Cardiac muscle cell (in vitro differentiated cells and primary cell): ENCODE measurements at regions not wholly inside any gene's neighbourhood (a gene's known extent, or its start where the extent isn't known, plus 50 kb on each side); places are given as distances from the start of the nearest gene placed in this dataset.

Experiments
- DNase-seq, 2 donors: peaks; one replicate each; pipeline versions ENCODE4 v3.0.0 to v3.0.0-alpha.2; 2010 to 2017; ENCODE audit warnings: low read depth in 1 of 2, low spot score in 1 of 2
- H3K27ac ChIP-seq: fragments of 200-600 bp; sonication (generic); 2 replicates; pipeline ENCODE4 v1.5.1; 2016
- H3K27me3 ChIP-seq: fragments of 200-600 bp; sonication (generic); 2 replicates; pipeline ENCODE4 v1.6.0; 2016; ENCODE audit warnings: control low read depth
- H3K36me3 ChIP-seq: fragments of 200-600 bp; sonication (generic); 2 replicates; pipeline ENCODE4 v1.5.1; 2016; ENCODE audit warnings: control low read depth
- H3K4me1 ChIP-seq: fragments of 200-600 bp; sonication (generic); 2 replicates; pipeline ENCODE4 v1.8.1; 2017; ENCODE audit warnings: low read depth, mild to moderate bottlenecking, mixed run types
- H3K4me3 ChIP-seq: fragments of 200-600 bp; sonication (generic); 2 replicates; pipeline ENCODE4 v1.5.1; 2016; ENCODE audit warnings: mild to moderate bottlenecking
- H3K9me3 ChIP-seq: fragments of 200-600 bp; sonication (generic); 2 replicates; pipeline ENCODE4 v1.5.1; 2017; ENCODE audit warnings: low read depth, mild to moderate bottlenecking, control low read depth
- CTCF ChIP-seq: IDR thresholded peaks from 2 replicates; pipeline ENCODE4 v1.5.1; 2012; ENCODE audit warnings: low read depth, mild to moderate bottlenecking, low read length

DNA sequence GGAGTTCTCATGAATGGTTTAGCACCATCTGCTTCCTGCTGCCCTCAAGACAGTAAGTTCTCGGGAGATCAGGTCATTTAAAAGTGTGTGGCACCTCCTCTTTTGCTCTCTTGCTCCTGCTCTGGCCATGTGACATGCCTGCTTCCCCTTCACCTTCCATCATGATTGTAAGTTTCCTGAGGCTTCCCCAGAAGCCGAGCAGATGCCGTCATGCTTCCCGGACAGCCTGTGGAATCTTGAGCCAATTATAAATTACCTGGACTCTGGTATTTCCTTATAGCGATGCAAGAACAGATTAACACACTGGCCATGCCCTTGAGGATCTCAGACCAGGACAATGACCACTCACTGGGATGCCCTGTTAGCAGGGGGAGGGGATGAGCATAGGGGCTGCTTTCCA is 212.3 kb downstream of the MATN1 start:
- H3K27ac ChIP-seq, result no peak overlapping the region
- no peaks in the 10 kb centered on the region for H3K9me3 ChIP-seq
- H3K36me3 ChIP-seq, result no peaks in the 10 kb centered on the region
- TF ChIP-seq CTCF, result no peak
- H3K4me3 ChIP-seq, result no peak overlapping the region
- no peaks in the 10 kb centered on the region for H3K27me3 ChIP-seq
- H3K4me1 ChIP-seq, result no peaks in the 10 kb centered on the region
- no peak for DNase-seq

DNA sequence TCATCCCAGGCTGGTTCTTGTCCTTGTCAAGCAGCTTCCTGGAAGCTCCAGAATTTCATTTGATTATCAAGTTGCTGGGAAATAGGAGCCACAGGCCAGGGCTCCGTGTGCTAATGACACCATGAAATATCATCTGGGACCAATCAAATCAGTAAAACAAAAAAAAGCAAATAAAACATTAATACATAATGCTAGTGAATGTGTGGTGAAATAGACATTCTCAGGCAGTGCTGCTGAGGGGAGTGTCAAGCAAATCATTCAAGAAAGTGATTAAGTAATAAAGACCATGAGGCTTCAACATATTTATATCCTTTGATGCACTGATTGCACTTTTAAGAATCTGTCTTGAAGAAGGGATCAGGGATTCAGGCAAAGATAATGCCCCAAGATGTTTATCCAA is 213.7 kb downstream of the MATN1 start:
- no peaks in the 10 kb centered on the region for H3K36me3 ChIP-seq
- no peak for DNase-seq
- TF ChIP-seq CTCF, result no peak
- H3K27me3 ChIP-seq, result no peaks in the 10 kb centered on the region
- H3K4me1 ChIP-seq, result no peaks in the 10 kb centered on the region
- no peaks in the 10 kb centered on the region for H3K9me3 ChIP-seq
- H3K27ac ChIP-seq, result no peak overlapping the region
- H3K4me3 ChIP-seq, result no peak overlapping the region

DNA sequence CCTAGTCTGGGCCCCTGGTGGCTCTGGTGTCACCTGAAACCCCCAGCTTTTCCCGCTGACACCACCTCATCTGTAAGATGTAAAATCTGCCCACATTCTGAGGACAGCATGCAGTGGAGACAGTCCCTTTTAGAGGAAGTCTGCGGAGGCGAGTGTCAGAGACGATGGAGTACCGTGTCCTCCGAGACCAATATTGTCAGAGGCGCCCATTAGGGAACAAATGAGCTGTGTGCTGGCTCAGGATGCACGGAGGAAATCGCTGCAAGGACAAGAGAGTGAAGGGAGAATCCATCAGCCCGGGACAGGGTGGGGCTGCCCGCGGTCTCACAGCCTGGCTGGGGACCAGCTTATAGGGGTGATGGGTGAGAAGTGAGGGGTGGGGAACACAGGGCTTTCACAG is 214.8 kb downstream of the MATN1 start:
- TF ChIP-seq CTCF, result no peak
- Histone ChIP-seq H3K4me1 (no peaks in the 10 kb centered on the region), H3K27me3 (no peaks in the 10 kb centered on the region), H3K27ac (no peak overlapping the region), H3K4me3 (no peak overlapping the region), H3K9me3 (no peaks in the 10 kb centered on the region), H3K36me3 (no peaks in the 10 kb centered on the region)
- DNase-seq, result no peak

DNA sequence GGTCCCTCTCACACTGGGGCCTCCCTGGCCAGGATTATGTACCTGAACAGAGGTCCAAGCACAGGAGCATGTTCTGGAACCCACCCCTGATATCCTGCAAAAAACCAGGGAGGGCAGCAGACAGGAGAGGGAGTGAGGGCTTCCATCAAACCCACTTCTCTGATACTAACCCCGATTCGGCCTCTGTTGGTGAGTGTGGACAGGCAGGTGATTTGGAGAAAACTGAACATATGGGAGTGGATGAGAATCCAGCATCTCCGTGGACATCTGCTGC is 215.3 kb downstream of the MATN1 start:
- H3K27me3 ChIP-seq, result no peaks in the 10 kb centered on the region
- H3K4me1 ChIP-seq, result no peaks in the 10 kb centered on the region
- H3K9me3 ChIP-seq, result no peaks in the 10 kb centered on the region
- no peak for DNase-seq
- no peak for TF ChIP-seq CTCF
- H3K27ac ChIP-seq, result no peak overlapping the region
- no peaks in the 10 kb centered on the region for H3K36me3 ChIP-seq
- no peak overlapping the region for H3K4me3 ChIP-seq

GRCh38 chr1:30507401-30508174 is 215.8 kb downstream of the MATN1 start:
- no peak for TF ChIP-seq CTCF
- H3K27me3 ChIP-seq, result no peaks in the 10 kb centered on the region
- no peaks in the 10 kb centered on the region for H3K36me3 ChIP-seq
- DNase-seq, result no peak
- no peak overlapping the region for H3K27ac ChIP-seq
- H3K9me3 ChIP-seq, result no peaks in the 10 kb centered on the region
- no peak overlapping the region for H3K4me3 ChIP-seq
- no peaks in the 10 kb centered on the region for H3K4me1 ChIP-seq

DNA sequence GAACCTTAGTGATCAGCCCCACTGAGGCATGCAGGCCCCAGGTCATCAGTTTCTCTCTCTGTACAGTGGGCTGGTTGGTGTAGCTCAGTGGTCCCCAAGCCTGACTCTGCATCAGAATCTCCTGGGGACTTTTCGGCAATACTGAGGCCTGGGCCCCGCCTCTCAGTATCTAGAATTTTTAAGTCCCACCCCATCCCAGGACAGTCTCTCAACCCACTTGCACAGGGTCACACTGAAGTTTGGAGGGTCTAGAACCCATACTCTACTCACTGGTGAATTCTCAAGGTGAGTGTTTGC is 216.4 kb downstream of the MATN1 start:
- Histone ChIP-seq H3K27me3 (no peaks in the 10 kb centered on the region), H3K9me3 (no peaks in the 10 kb centered on the region), H3K36me3 (no peaks in the 10 kb centered on the region), H3K4me1 (no peaks in the 10 kb centered on the region), H3K27ac (no peak overlapping the region), H3K4me3 (no peak overlapping the region)
- no peak for TF ChIP-seq CTCF
- DNase-seq, result no peak
